Keratinocyte (primary cell): ENCODE measurements at regions not wholly inside any gene's neighbourhood (a gene's known extent, or its start where the extent isn't known, plus 50 kb on each side); places are given as distances from the start of the nearest gene placed in this dataset.
A peak's percentile ranks its signal among the peaks of the same experiment; 100 is the strongest.

Experiments
- DNase-seq: peaks from one replicate; pipeline ENCODE4 v3.0.0-alpha.2; 2011; ENCODE audit warnings: low read depth, missing footprints, low spot score
- FAIRE-seq: peaks from 2 replicates; lab custom pipeline; 2011; peaks lifted over from hg19 to GRCh38; lab: Jason Lieb, UNC
- H2AFZ ChIP-seq: 2 replicates; pipeline ENCODE4 v1.6.0; 2012; ENCODE audit warnings: low read length, control low read depth, inconsistent platforms; ENCODE audit not compliant: control insufficient read depth
- H3K27ac ChIP-seq: 2 replicates; pipeline ENCODE4 v1.5.1; 2011; ENCODE audit warnings: low read length; ENCODE audit not compliant: control insufficient read depth, insufficient read depth
- H3K27me3 ChIP-seq: 3 replicates; pipeline ENCODE4 v1.6.0; 2011; ENCODE audit warnings: low read length; ENCODE audit not compliant: control insufficient read depth, insufficient read depth; ENCODE audit errors: extremely low read depth
- H3K36me3 ChIP-seq, 2 experiments: 2 replicates in 1 of 2; 3 replicates in 1 of 2; pipeline ENCODE4 v1.5.1; 2011; ENCODE audit warnings: low read length in 2 of 2, mild to moderate bottlenecking in 1 of 2; ENCODE audit not compliant: control insufficient read depth in 2 of 2, insufficient read depth in 2 of 2; ENCODE audit errors: extremely low read depth in 1 of 2
- H3K4me1 ChIP-seq: 3 replicates; pipeline ENCODE4 v1.5.1; 2011; ENCODE audit warnings: low read length; ENCODE audit not compliant: control insufficient read depth, insufficient read depth; ENCODE audit errors: extremely low read depth
- H3K4me2 ChIP-seq: 3 replicates; pipeline ENCODE4 v1.6.0; 2011; ENCODE audit warnings: low read depth, low read length; ENCODE audit not compliant: control insufficient read depth, insufficient read depth; ENCODE audit errors: extremely low read depth
- H3K4me3 ChIP-seq, 3 experiments: fragments of 200-600 bp in 1 of 3; sonication (generic) in 1 of 3; 2 replicates in 2 of 3; 3 replicates in 1 of 3; pipeline ENCODE4 v1.5.1; 2011 to 2016; ENCODE audit warnings: low read length in 3 of 3, mild to moderate bottlenecking in 3 of 3, control low read depth in 2 of 3, inconsistent platforms in 1 of 3, low read depth in 1 of 3, mixed read lengths in 1 of 3, mixed run types in 1 of 3, moderate library complexity in 1 of 3; ENCODE audit not compliant: control insufficient read depth in 2 of 3, insufficient read depth in 2 of 3; ENCODE audit errors: extremely low read depth in 1 of 3
- H3K79me2 ChIP-seq: 2 replicates; pipeline ENCODE4 v1.6.0; 2012; ENCODE audit warnings: low read length; ENCODE audit not compliant: control insufficient read depth, insufficient read depth
- H3K9ac ChIP-seq: 3 replicates; pipeline ENCODE4 v1.6.0; 2011; ENCODE audit warnings: low read length; ENCODE audit not compliant: control insufficient read depth, insufficient read depth; ENCODE audit errors: extremely low read depth
- H3K9me1 ChIP-seq: 3 replicates; pipeline ENCODE4 v1.6.0; 2011; ENCODE audit warnings: low read length; ENCODE audit not compliant: control insufficient read depth, insufficient read depth; ENCODE audit errors: extremely low read depth
- H3K9me3 ChIP-seq: 2 replicates; pipeline ENCODE4 v1.5.1; 2012; ENCODE audit warnings: low read depth, low read length; ENCODE audit not compliant: control insufficient read depth
- H4K20me1 ChIP-seq: 3 replicates; pipeline ENCODE4 v1.6.0; 2011; ENCODE audit warnings: low read length; ENCODE audit not compliant: control insufficient read depth, insufficient read depth; ENCODE audit errors: extremely low read depth
- CTCF ChIP-seq, 3 experiments: IDR thresholded peaks in 1 of 3; conservative IDR thresholded peaks in 1 of 3; optimal IDR thresholded peaks in 1 of 3; 2 replicates in 2 of 3; 3 replicates in 1 of 3; pipeline versions ENCODE3 to v1.5.1; 2011; ENCODE audit warnings: low read length in 3 of 3, mild to moderate bottlenecking in 3 of 3, moderate library complexity in 2 of 3, control low read depth in 1 of 3, inconsistent platforms in 1 of 3; ENCODE audit not compliant: insufficient read depth in 2 of 3; ENCODE audit errors: extremely low read depth in 1 of 3
- EZH2 ChIP-seq: IDR thresholded peaks from one replicate; pipeline ENCODE4 v1.6.1; 2012; ENCODE audit warnings: inconsistent platforms, mild to moderate bottlenecking, low read length, moderate library complexity
- dilution Hi-C: fragments of 300-500 bp; cut with MboI; formaldehyde crosslinking; loops from one replicate; pipeline ENCODE4 v1.7.0; 2020; ENCODE audit warnings: low sequenced_read_pairs; ENCODE audit not compliant: extremely low pct_ligation_motif_present

GRCh38 chr7:17506596-17506995, 208.1 kb downstream of the AHR start:
- no peak overlapping the region for H3K9ac ChIP-seq
- no peaks in the 10 kb centered on the region for H3K4me1 ChIP-seq
- no peaks in the 10 kb centered on the region for H3K27me3 ChIP-seq
- no peaks in the 10 kb centered on the region for H3K9me3 ChIP-seq
- no peak for FAIRE-seq
- no peak overlapping the region for H2AFZ ChIP-seq
- H4K20me1 ChIP-seq = no peaks in the 10 kb centered on the region
- H3K36me3 ChIP-seq = no peaks in the 10 kb centered on the region
- no peak overlapping the region for H3K4me2 ChIP-seq
- DNase-seq = no peak
- H3K9me1 ChIP-seq = no peaks in the 10 kb centered on the region
- TF ChIP-seq CTCF (optimal IDR thresholded peaks at IDR 0.05 in 1 of 3, IDR thresholded peaks at IDR 0.05 in 1 of 3, conservative IDR thresholded peaks at IDR 0.05 in 1 of 3; ENCODE audit: extremely low read depth in 1 of 3, insufficient read depth in 2 of 3, low read length in 3 of 3) (no peak), EZH2 (no peak)
- dilution Hi-C loops = no loop called here
- H3K4me3 ChIP-seq = no peak overlapping the region
- H3K27ac ChIP-seq = no peak overlapping the region
- no peaks in the 10 kb centered on the region for H3K79me2 ChIP-seq

GRCh38 chr7:17507717-17508116, 209.3 kb downstream of the AHR start:
- Histone ChIP-seq H3K9ac (no peak overlapping the region), H3K9me1 (no peaks in the 10 kb centered on the region), H2AFZ (no peak overlapping the region), H3K36me3 (no peaks in the 10 kb centered on the region), H3K9me3 (no peaks in the 10 kb centered on the region), H3K27ac (no peak overlapping the region), H3K27me3 (no peaks in the 10 kb centered on the region), H3K79me2 (no peaks in the 10 kb centered on the region), H3K4me1 (no peaks in the 10 kb centered on the region), H3K4me2 (no peak overlapping the region), H4K20me1 (no peaks in the 10 kb centered on the region), H3K4me3 (no peak overlapping the region)
- no peak for TF ChIP-seq EZH2
- FAIRE-seq = no peak
- dilution Hi-C loops = no loop called here
- DNase-seq = no peak

- H3K4me2 ChIP-seq = no peak overlapping the region
- no peak for DNase-seq
- H3K4me1 ChIP-seq = no peaks in the 10 kb centered on the region
- H2AFZ ChIP-seq = no peak overlapping the region
- no peaks in the 10 kb centered on the region for H3K36me3 ChIP-seq
- peak; percentile 48 for FAIRE-seq
- no peaks in the 10 kb centered on the region for H3K79me2 ChIP-seq
- H4K20me1 ChIP-seq = no peaks in the 10 kb centered on the region
- dilution Hi-C loops = no loop called here
- no peak overlapping the region for H3K4me3 ChIP-seq
- H3K9me1 ChIP-seq = no peaks in the 10 kb centered on the region
- H3K27ac ChIP-seq = no peak overlapping the region
- no peak overlapping the region for H3K9ac ChIP-seq
- no peaks in the 10 kb centered on the region for H3K27me3 ChIP-seq
- TF ChIP-seq CTCF (optimal IDR thresholded peaks at IDR 0.05 in 1 of 3, IDR thresholded peaks at IDR 0.05 in 1 of 3, conservative IDR thresholded peaks at IDR 0.05 in 1 of 3; ENCODE audit: extremely low read depth in 1 of 3, insufficient read depth in 2 of 3, low read length in 3 of 3) (no peak), EZH2 (no peak)
- H3K9me3 ChIP-seq = no peaks in the 10 kb centered on the region
These were observed 213.8 kb downstream of the AHR start for GRCh38 chr7:17512181-17512675.
